Upper lobe of left lung (tissue), 4 donors: ENCODE measurements at regions not wholly inside any gene's neighbourhood (a gene's known extent, or its start where the extent isn't known, plus 50 kb on each side); places are given as distances from the start of the nearest gene placed in this dataset.

ENCODE experiments used
- CTCF ChIP-seq, 6 experiments: fragments of 450-650 bp in 4 of 6; fragments of 200-600 bp in 2 of 6; sonication (generic) in 2 of 6; IDR thresholded peaks; one replicate each; pipeline ENCODE4 v1.5.1; 2016 to 2019; ENCODE audit warnings: antibody characterized with exemption in 6 of 6
- EP300 ChIP-seq, 4 donors: sonication (generic); formaldehyde crosslinking; IDR thresholded peaks; one replicate each; pipeline ENCODE4 v1.5.1; 2017; ENCODE audit warnings: antibody characterized with exemption in 4 of 4, control low read depth in 2 of 4
- POLR2A ChIP-seq, 4 donors: fragments of 450-650 bp; IDR thresholded peaks; one replicate each; pipeline ENCODE4 v1.5.1; 2016 to 2017; ENCODE audit warnings: antibody characterized with exemption in 4 of 4, mild to moderate bottlenecking in 2 of 4

- no peak for TF ChIP-seq EP300 (IDR thresholded peaks at IDR 0.05)
- TF ChIP-seq POLR2A (IDR thresholded peaks at IDR 0.05): no peak
- TF ChIP-seq CTCF (IDR thresholded peaks at IDR 0.05): no peak
Observed at GRCh38 chr5:25418978-25419377, 774.2 kb upstream of the CDH10 start.
